ENCODE measurements at regions not wholly inside any gene's neighbourhood (a gene's known extent, or its start where the extent isn't known, plus 50 kb on each side); places are given as distances from the start of the nearest gene placed in this dataset.

GRCh38 chr7:159211540-159212182 is 67.0 kb upstream of the VIPR2 start:
- no peak overlapping the region for H2AFZ ChIP-seq (ENCODE audit: low read length)
- H3K36me3 ChIP-seq (ENCODE audit: insufficient read depth, low read length): no peaks in the 10 kb centered on the region
- no TSS peak for BruUV-seq (replicated peaks)
- no peak overlapping the region for H3K4me2 ChIP-seq (ENCODE audit: low read length)
- no peaks in the 10 kb centered on the region for H3K9me3 ChIP-seq (ENCODE audit: low read length)
- ChIA-PET CTCF (ENCODE audit: unreplicated experiment) (no interaction called here), POLR2A (no interaction called here)
- no peak for TF ChIP-seq EZH2phosphoT487 (IDR thresholded peaks at IDR 0.05; ENCODE audit: borderline replicate concordance, low read depth, low read length)
- no peak for TF ChIP-seq CTCF (conservative IDR thresholded peaks at IDR 0.05; ENCODE audit: low read length)
- no peak overlapping the region for H3K4me3 ChIP-seq (ENCODE audit: low read depth, low read length, poor library complexity, severe bottlenecking)
- H4K20me1 ChIP-seq (ENCODE audit: insufficient read depth, low read length): no peaks in the 10 kb centered on the region
- H3K4me1 ChIP-seq (ENCODE audit: insufficient read depth, low read length, poor library complexity, severe bottlenecking): no peaks in the 10 kb centered on the region
- H3K79me2 ChIP-seq (ENCODE audit: insufficient read depth, low read depth, low read length): no peaks in the 10 kb centered on the region
- intact Hi-C loops (cut with micrococcal nuclease; ENCODE audit: unreplicated experiment): no loop called here
- DNase-seq (ENCODE audit: low spot score): no peak
- H3K9me2 ChIP-seq (ENCODE audit: insufficient read depth, low read length): no peaks in the 10 kb centered on the region
- no peak overlapping the region for H3K27ac ChIP-seq (ENCODE audit: low read depth, low read length, poor library complexity, severe bottlenecking)

GRCh38 chr7:159210581-159211235 is 66.0 kb upstream of the VIPR2 start:
- no peak overlapping the region for H2AFZ ChIP-seq (ENCODE audit: low read length)
- no peak for DNase-seq (ENCODE audit: low spot score)
- H4K20me1 ChIP-seq (ENCODE audit: insufficient read depth, low read length): no peaks in the 10 kb centered on the region
- H3K4me3 ChIP-seq (ENCODE audit: low read depth, low read length, poor library complexity, severe bottlenecking): no peak overlapping the region
- H3K9me2 ChIP-seq (ENCODE audit: insufficient read depth, low read length): no peaks in the 10 kb centered on the region
- H3K9me3 ChIP-seq (ENCODE audit: low read length): no peaks in the 10 kb centered on the region
- no TSS peak for BruUV-seq (replicated peaks)
- no peaks in the 10 kb centered on the region for H3K79me2 ChIP-seq (ENCODE audit: insufficient read depth, low read depth, low read length)
- no peak overlapping the region for H3K27ac ChIP-seq (ENCODE audit: low read depth, low read length, poor library complexity, severe bottlenecking)
- TF ChIP-seq EZH2phosphoT487 (IDR thresholded peaks at IDR 0.05; ENCODE audit: borderline replicate concordance, low read depth, low read length) (no peak), CTCF (conservative IDR thresholded peaks at IDR 0.05; ENCODE audit: low read length) (no peak)
- no peak overlapping the region for H3K4me2 ChIP-seq (ENCODE audit: low read length)
- ChIA-PET POLR2A (no interaction called here), CTCF (ENCODE audit: unreplicated experiment) (no interaction called here)
- intact Hi-C loops (cut with micrococcal nuclease; ENCODE audit: unreplicated experiment): no loop called here
- H3K4me1 ChIP-seq (ENCODE audit: insufficient read depth, low read length, poor library complexity, severe bottlenecking): no peaks in the 10 kb centered on the region
- no peaks in the 10 kb centered on the region for H3K36me3 ChIP-seq (ENCODE audit: insufficient read depth, low read length)

- Histone ChIP-seq H3K9me3 (ENCODE audit: low read length) (no peaks in the 10 kb centered on the region), H3K4me1 (ENCODE audit: insufficient read depth, low read length, poor library complexity, severe bottlenecking) (no peaks in the 10 kb centered on the region), H3K4me3 (ENCODE audit: low read depth, low read length, poor library complexity, severe bottlenecking) (no peak overlapping the region), H3K36me3 (ENCODE audit: insufficient read depth, low read length) (no peaks in the 10 kb centered on the region), H2AFZ (ENCODE audit: low read length) (no peak overlapping the region), H3K27ac (ENCODE audit: low read depth, low read length, poor library complexity, severe bottlenecking) (no peak overlapping the region), H4K20me1 (ENCODE audit: insufficient read depth, low read length) (no peaks in the 10 kb centered on the region), H3K4me2 (ENCODE audit: low read length) (no peak overlapping the region), H3K9me2 (ENCODE audit: insufficient read depth, low read length) (no peaks in the 10 kb centered on the region), H3K79me2 (ENCODE audit: insufficient read depth, low read depth, low read length) (no peaks in the 10 kb centered on the region)
- BruUV-seq (replicated peaks): no TSS peak
- DNase-seq (ENCODE audit: low spot score): no peak
- POLR2A ChIA-PET: no interaction called here
- intact Hi-C loops (cut with micrococcal nuclease; ENCODE audit: unreplicated experiment): no loop called here
- CTCF ChIA-PET (ENCODE audit: unreplicated experiment): no interaction called here
- TF ChIP-seq CTCF (conservative IDR thresholded peaks at IDR 0.05; ENCODE audit: low read length) (no peak), EZH2phosphoT487 (IDR thresholded peaks at IDR 0.05; ENCODE audit: borderline replicate concordance, low read depth, low read length) (no peak)
Observed at GRCh38 chr7:159209429-159209828, 64.8 kb upstream of the VIPR2 start.
